Transverse colon (tissue), 4 donors: ENCODE measurements at regions not wholly inside any gene's neighbourhood (a gene's known extent, or its start where the extent isn't known, plus 50 kb on each side); places are given as distances from the start of the nearest gene placed in this dataset.

ENCODE experiments used
- DNase-seq: peaks from one replicate; pipeline ENCODE4 v3.0.0-alpha.2; 2019
- H3K27ac ChIP-seq, 4 donors: fragments of 200-600 bp; sonication (generic); 2 replicates each; pipeline ENCODE4 v1.5.1; 2016 to 2018; ENCODE audit warnings: inconsistent platforms in 4 of 4
- H3K27me3 ChIP-seq: fragments of 200-600 bp; sonication (generic); 2 replicates; pipeline ENCODE4 v1.5.1; 2017; ENCODE audit warnings: inconsistent platforms
- H3K36me3 ChIP-seq, 4 donors: fragments of 200-600 bp; sonication (generic); 2 replicates each; pipeline ENCODE4 v1.5.1; 2017 to 2019; ENCODE audit warnings: inconsistent platforms in 4 of 4
- H3K4me1 ChIP-seq, 4 donors: fragments of 200-600 bp; sonication (generic); 2 replicates each; pipeline ENCODE4 v1.5.1; 2017 to 2020; ENCODE audit warnings: inconsistent platforms in 4 of 4
- H3K4me3 ChIP-seq, 4 donors: fragments of 200-600 bp; sonication (generic); 1 replicate in 1 of 4; 2 replicates in 3 of 4; pipeline versions ENCODE4 v1.5.1 to v1.6.1; 2017 to 2019; ENCODE audit warnings: inconsistent platforms in 4 of 4
- H3K9me3 ChIP-seq, 2 donors: fragments of 200-600 bp; sonication (generic); 2 replicates each; pipeline ENCODE4 v1.5.1; 2017 to 2019; ENCODE audit warnings: inconsistent platforms in 2 of 2
- EP300 ChIP-seq: sonication (generic); formaldehyde crosslinking; IDR thresholded peaks from one replicate; pipeline ENCODE4 v1.6.1; 2017; ENCODE audit warnings: antibody characterized with exemption, low read depth
- POLR2A ChIP-seq: fragments of 450-650 bp; IDR thresholded peaks from one replicate; pipeline ENCODE4 v1.6.1; 2016; ENCODE audit warnings: antibody characterized with exemption, mild to moderate bottlenecking, moderate library complexity
- POLR2AphosphoS5 ChIP-seq, 3 donors: sonication (generic); formaldehyde crosslinking; IDR thresholded peaks; one replicate each; pipeline ENCODE4 v1.6.1; 2016; ENCODE audit warnings: antibody characterized with exemption in 3 of 3
- WGBS, 2 donors: methylation state at CpG; one replicate each; pipeline ENCODE4 v1.1.5; 2018; ENCODE audit warnings: low coverage in 1 of 2; 5-methylcytosine and 5-hydroxymethylcytosine counted together
- in situ Hi-C, 4 donors: fragments of 200-750 bp; cut with MboI; loops; one replicate each; pipeline versions ENCODE4 v1.15.0 to v1.15.1; 2017; ENCODE audit warnings: low sequenced_read_pairs in 3 of 4, low pct_ligation_motif_present in 1 of 4, low pct_unique_long_range_greater_than_20kb in 1 of 4
- intact Hi-C: fragments of 100-400 bp; cut with DNase I; formaldehyde crosslinking; loops from one replicate; pipeline ENCODE4 v1.15.1; 2023; ENCODE audit warnings: low total_unique reads
- TF ChIP-seq, protein P1 (sequence below), 5 experiments: fragments of 200-600 bp in 3 of 5; fragments of 450-650 bp in 2 of 5; sonication (generic) in 3 of 5; IDR thresholded peaks; 1 replicate in 2 of 5; 2 replicates in 3 of 5; pipeline ENCODE4 v1.5.1; 2016 to 2017; ENCODE audit warnings: antibody characterized with exemption in 5 of 5, inconsistent platforms in 3 of 5, mild to moderate bottlenecking in 2 of 5, moderate library complexity in 1 of 5

- Histone ChIP-seq H3K4me1 (peaks cover 0 to 10% (median 5%) of the 10 kb centered on the region in 4 donors), H3K4me3 (no peak overlapping the region), H3K27ac (peak overlapping the region in 2 of 4 donors; percentile 14 to 32), H3K27me3 (no peaks in the 10 kb centered on the region), H3K36me3 (no peaks in the 10 kb centered on the region), H3K9me3 (no peaks in the 10 kb centered on the region)
- intact Hi-C loops (no loop called here), in situ Hi-C loops (no loop called here)
- peak; percentile 24 for DNase-seq
- TF ChIP-seq POLR2A, result no peak
- TF ChIP-seq POLR2AphosphoS5 (IDR thresholded peaks at IDR 0.05), result peak in 1 of 3 donors; percentile 21
- TF ChIP-seq EP300, result no peak
- TF ChIP-seq, protein P1, sequence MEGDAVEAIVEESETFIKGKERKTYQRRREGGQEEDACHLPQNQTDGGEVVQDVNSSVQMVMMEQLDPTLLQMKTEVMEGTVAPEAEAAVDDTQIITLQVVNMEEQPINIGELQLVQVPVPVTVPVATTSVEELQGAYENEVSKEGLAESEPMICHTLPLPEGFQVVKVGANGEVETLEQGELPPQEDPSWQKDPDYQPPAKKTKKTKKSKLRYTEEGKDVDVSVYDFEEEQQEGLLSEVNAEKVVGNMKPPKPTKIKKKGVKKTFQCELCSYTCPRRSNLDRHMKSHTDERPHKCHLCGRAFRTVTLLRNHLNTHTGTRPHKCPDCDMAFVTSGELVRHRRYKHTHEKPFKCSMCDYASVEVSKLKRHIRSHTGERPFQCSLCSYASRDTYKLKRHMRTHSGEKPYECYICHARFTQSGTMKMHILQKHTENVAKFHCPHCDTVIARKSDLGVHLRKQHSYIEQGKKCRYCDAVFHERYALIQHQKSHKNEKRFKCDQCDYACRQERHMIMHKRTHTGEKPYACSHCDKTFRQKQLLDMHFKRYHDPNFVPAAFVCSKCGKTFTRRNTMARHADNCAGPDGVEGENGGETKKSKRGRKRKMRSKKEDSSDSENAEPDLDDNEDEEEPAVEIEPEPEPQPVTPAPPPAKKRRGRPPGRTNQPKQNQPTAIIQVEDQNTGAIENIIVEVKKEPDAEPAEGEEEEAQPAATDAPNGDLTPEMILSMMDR (IDR thresholded peaks at IDR 0.05), result no peak
- 40 to 77% methylated on average over 1 to 4 of the region's 4 CpGs for WGBS, 2 donors
Observed at GRCh38 chr16:79751471-79752184, 151.1 kb upstream of the MAF start.

- H3K9me3 ChIP-seq, result no peaks in the 10 kb centered on the region
- H3K4me1 ChIP-seq, result peaks cover 0 to 10% (median 5%) of the 10 kb centered on the region in 4 donors
- no peak overlapping the region for H3K4me3 ChIP-seq
- no peak for TF ChIP-seq POLR2AphosphoS5 (IDR thresholded peaks at IDR 0.05)
- TF ChIP-seq EP300, result no peak
- TF ChIP-seq, protein P1 (IDR thresholded peaks at IDR 0.05), result no peak
- TF ChIP-seq POLR2A, result no peak
- DNase-seq, result no peak
- intact Hi-C loops, result no loop called here
- no peak overlapping the region for H3K27ac ChIP-seq
- in situ Hi-C loops, result no loop called here
- no peaks in the 10 kb centered on the region for H3K36me3 ChIP-seq
- no peaks in the 10 kb centered on the region for H3K27me3 ChIP-seq
- WGBS, 2 donors, result 73 to 85% methylated on average over 4 of the region's 4 CpGs
Observed at GRCh38 chr16:79750311-79750710, 149.8 kb upstream of the MAF start.

DNA sequence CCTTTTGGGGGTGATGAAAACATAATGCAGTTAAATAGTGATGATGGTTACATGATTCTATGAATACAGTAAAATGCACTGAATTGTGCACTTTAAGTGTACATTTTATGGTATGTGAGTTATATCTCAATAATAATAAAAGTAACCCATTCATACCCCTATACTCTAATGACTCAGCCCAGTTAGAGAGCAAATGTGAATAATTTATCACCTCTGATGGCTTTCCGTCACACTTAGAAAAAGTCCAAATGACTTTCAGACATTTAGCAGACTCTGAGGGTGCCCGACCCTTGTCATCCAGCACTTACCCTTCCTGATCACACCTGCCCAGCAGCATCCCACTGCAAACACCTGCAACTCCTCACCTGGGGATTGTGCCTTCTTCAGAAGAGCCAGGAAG is 148.1 kb upstream of the MAF start:
- Histone ChIP-seq H3K9me3 (no peaks in the 10 kb centered on the region), H3K4me1 (peaks cover 0 to 5% (median 2%) of the 10 kb centered on the region in 4 donors), H3K4me3 (no peak overlapping the region), H3K27me3 (no peaks in the 10 kb centered on the region), H3K36me3 (no peaks in the 10 kb centered on the region), H3K27ac (no peak overlapping the region)
- 90% methylated on average over 2 of the region's 2 CpGs; no CpG with 5 or more reads in 1 of the 2 donors for WGBS, 2 donors
- DNase-seq, result no peak
- no peak for TF ChIP-seq POLR2AphosphoS5 (IDR thresholded peaks at IDR 0.05)
- TF ChIP-seq, protein P1 (IDR thresholded peaks at IDR 0.05), result no peak
- TF ChIP-seq EP300, result no peak
- no peak for TF ChIP-seq POLR2A
- in situ Hi-C loops, result loop anchor here in 1 of 4 donors (25.0 kb wide), 1 partner anchor 111 kb away; no protein-coding TSS in a partner anchor
- intact Hi-C loops, result no loop called here

- H3K4me1 ChIP-seq, result peaks cover 0 to 5% (median 2%) of the 10 kb centered on the region in 4 donors
- in situ Hi-C loops (loop anchor here in 1 of 4 donors (25.0 kb wide), 1 partner anchor 110 kb away; no protein-coding TSS in a partner anchor), intact Hi-C loops (no loop called here)
- no peaks in the 10 kb centered on the region for H3K9me3 ChIP-seq
- H3K36me3 ChIP-seq, result no peaks in the 10 kb centered on the region
- DNase-seq, result no peak
- no peak overlapping the region for H3K4me3 ChIP-seq
- 76 to 87% methylated on average over 5 to 6 of the region's 6 CpGs for WGBS, 2 donors
- TF ChIP-seq POLR2AphosphoS5 (IDR thresholded peaks at IDR 0.05) (no peak), POLR2A (no peak), EP300 (no peak)
- TF ChIP-seq, protein P1 (IDR thresholded peaks at IDR 0.05), result no peak
- H3K27ac ChIP-seq, result no peak overlapping the region
- no peaks in the 10 kb centered on the region for H3K27me3 ChIP-seq
Observed at GRCh38 chr16:79747688-79748087, 147.2 kb upstream of the MAF start.
